CD8-positive, alpha-beta memory T cell (primary cell): ENCODE measurements at regions not wholly inside any gene's neighbourhood (a gene's known extent, or its start where the extent isn't known, plus 50 kb on each side); places are given as distances from the start of the nearest gene placed in this dataset.

Experiments
- CTCF ChIA-PET: fragments of 350-600 bp; sonication (Branson Sonifier 250); formaldehyde crosslinking; loops from one replicate; lab custom pipeline; 2021; ENCODE audit warnings: antibody characterized with exemption; lab: Charles Lee
- POLR2A ChIA-PET: fragments of 350-600 bp; sonication (Branson Sonifier 250); formaldehyde crosslinking; loops from one replicate; lab custom pipeline; 2021; ENCODE audit warnings: antibody characterized with exemption; lab: Charles Lee
- DNase-seq, 5 donors: peaks; one replicate each; pipeline versions ENCODE4 v3.0.0 to v3.0.0-alpha.2; 2020 to 2022; ENCODE audit warnings: mixed read lengths in 1 of 5
- H3K27ac ChIP-seq: one replicate; pipeline ENCODE4 v1.7.0; 2013; ENCODE audit warnings: low read depth, mild to moderate bottlenecking, low read length, moderate library complexity
- H3K27me3 ChIP-seq: 2 replicates; pipeline ENCODE4 v1.7.0; 2013; ENCODE audit warnings: low read length, mild to moderate bottlenecking; ENCODE audit not compliant: insufficient read depth, poor library complexity, severe bottlenecking
- H3K36me3 ChIP-seq: 2 replicates; pipeline ENCODE4 v1.7.0; 2013; ENCODE audit warnings: mild to moderate bottlenecking, low read length, moderate library complexity; ENCODE audit not compliant: insufficient read depth
- H3K4me1 ChIP-seq: 2 replicates; pipeline ENCODE4 v1.7.0; 2013; ENCODE audit warnings: mild to moderate bottlenecking, low read length, moderate library complexity; ENCODE audit not compliant: insufficient read depth
- H3K4me3 ChIP-seq: 2 replicates; pipeline ENCODE4 v1.7.0; 2013; ENCODE audit warnings: mild to moderate bottlenecking, low read length
- H3K9me3 ChIP-seq: 2 replicates; pipeline ENCODE4 v1.7.0; 2013; ENCODE audit warnings: mild to moderate bottlenecking, low read length
- H3K27ac Mint-ChIP-seq, 8 donors: one replicate each; pipeline ENCODE4 v1.8.0; 2020 to 2021; ENCODE audit warnings: mixed read lengths in 8 of 8, mild to moderate bottlenecking in 6 of 8, inconsistent platforms in 3 of 8, moderate library complexity in 3 of 8
- H3K27me3 Mint-ChIP-seq, 2 donors: one replicate each; pipeline ENCODE4 v1.8.0; 2020 to 2021; ENCODE audit warnings: mixed read lengths in 2 of 2, mild to moderate bottlenecking in 1 of 2, moderate library complexity in 1 of 2
- H3K36me3 Mint-ChIP-seq, 3 donors: one replicate each; pipeline ENCODE4 v1.8.0; 2020 to 2021; ENCODE audit warnings: mixed read lengths in 3 of 3, inconsistent platforms in 1 of 3, mild to moderate bottlenecking in 1 of 3
- H3K4me1 Mint-ChIP-seq, 3 donors: one replicate each; pipeline ENCODE4 v1.8.0; 2020 to 2021; ENCODE audit warnings: mixed read lengths in 3 of 3, inconsistent platforms in 1 of 3, mild to moderate bottlenecking in 1 of 3
- H3K4me3 Mint-ChIP-seq, 7 donors: one replicate each; pipeline ENCODE4 v1.8.0; 2020 to 2021; ENCODE audit warnings: mixed read lengths in 7 of 7, mild to moderate bottlenecking in 6 of 7, moderate library complexity in 4 of 7, inconsistent platforms in 2 of 7
- H3K9me3 Mint-ChIP-seq, 5 donors: one replicate each; pipeline ENCODE4 v1.8.0; 2020 to 2022; ENCODE audit warnings: mixed read lengths in 5 of 5, mild to moderate bottlenecking in 3 of 5, moderate library complexity in 2 of 5, inconsistent platforms in 1 of 5

GRCh38 chr2:120493231-120493630 lies 147.3 kb downstream of the INHBB start:
- H3K4me3 ChIP-seq = no peak overlapping the region
- H3K27me3 Mint-ChIP-seq = peaks cover 10 to 16% of the 10 kb centered on the region in 2 donors
- H3K4me3 Mint-ChIP-seq = no peak overlapping the region
- H3K36me3 ChIP-seq = no peaks in the 10 kb centered on the region
- H3K27me3 ChIP-seq = no peaks in the 10 kb centered on the region
- no peak overlapping the region for H3K27ac ChIP-seq
- H3K9me3 ChIP-seq = no peaks in the 10 kb centered on the region
- no peak for DNase-seq
- H3K36me3 Mint-ChIP-seq = no peaks in the 10 kb centered on the region
- POLR2A ChIA-PET = no interaction called here
- H3K27ac Mint-ChIP-seq = no peak overlapping the region
- CTCF ChIA-PET = no interaction called here
- no peaks in the 10 kb centered on the region for H3K9me3 Mint-ChIP-seq
- no peaks in the 10 kb centered on the region for H3K4me1 Mint-ChIP-seq
- H3K4me1 ChIP-seq = no peaks in the 10 kb centered on the region

- H3K27me3 Mint-ChIP-seq = peaks cover 9% of the 10 kb centered on the region in 2 donors
- H3K27ac Mint-ChIP-seq = no peak overlapping the region
- Histone ChIP-seq H3K4me1 (no peaks in the 10 kb centered on the region), H3K36me3 (no peaks in the 10 kb centered on the region), H3K27me3 (no peaks in the 10 kb centered on the region), H3K4me3 (no peak overlapping the region), H3K27ac (no peak overlapping the region), H3K9me3 (no peaks in the 10 kb centered on the region)
- DNase-seq = no peak
- H3K36me3 Mint-ChIP-seq = no peaks in the 10 kb centered on the region
- CTCF ChIA-PET = interaction anchor here (1.1 kb wide), 1 partner anchor 9 kb away, joined by 3 read pairs; no protein-coding TSS in a partner anchor
- H3K4me1 Mint-ChIP-seq = no peaks in the 10 kb centered on the region
- POLR2A ChIA-PET = no interaction called here
- H3K9me3 Mint-ChIP-seq = no peaks in the 10 kb centered on the region
- H3K4me3 Mint-ChIP-seq = peak overlapping the region in 1 of 7 donors; percentile 32
Measured at GRCh38 chr2:120494446-120494845, 148.5 kb downstream of the INHBB start.

- H3K27me3 ChIP-seq = no peaks in the 10 kb centered on the region
- DNase-seq = no peak
Measured at GRCh38 chr2:120495586-120495985, 149.7 kb downstream of the INHBB start.

GRCh38 chr2:120496235-120496634 lies 150.3 kb downstream of the INHBB start:
- H3K27me3 ChIP-seq = no peaks in the 10 kb centered on the region
- no peak for DNase-seq
- H3K27me3 Mint-ChIP-seq = peaks cover 7 to 9% of the 10 kb centered on the region in 2 donors
- H3K9me3 ChIP-seq = no peaks in the 10 kb centered on the region
- H3K4me3 Mint-ChIP-seq = no peak overlapping the region
- H3K9me3 Mint-ChIP-seq = no peaks in the 10 kb centered on the region
- H3K4me1 ChIP-seq = no peaks in the 10 kb centered on the region
- no peak overlapping the region for H3K27ac Mint-ChIP-seq
- H3K36me3 Mint-ChIP-seq = no peaks in the 10 kb centered on the region
- no peak overlapping the region for H3K4me3 ChIP-seq
- H3K36me3 ChIP-seq = no peaks in the 10 kb centered on the region
- no peak overlapping the region for H3K27ac ChIP-seq
- ChIA-PET CTCF (no interaction called here), POLR2A (no interaction called here)
- no peaks in the 10 kb centered on the region for H3K4me1 Mint-ChIP-seq

More at GRCh38 chr2:120495586-120495985, 149.7 kb downstream of the INHBB start:
- Histone ChIP-seq H3K36me3 (no peaks in the 10 kb centered on the region), H3K4me3 (no peak overlapping the region), H3K27ac (no peak overlapping the region), H3K4me1 (no peaks in the 10 kb centered on the region), H3K9me3 (no peaks in the 10 kb centered on the region)
- POLR2A ChIA-PET = no interaction called here
- Mint-ChIP-seq H3K36me3 (no peaks in the 10 kb centered on the region), H3K27ac (no peak overlapping the region), H3K4me1 (no peaks in the 10 kb centered on the region), H3K27me3 (peaks cover 7 to 13% of the 10 kb centered on the region in 2 donors), H3K9me3 (no peaks in the 10 kb centered on the region), H3K4me3 (no peak overlapping the region)
- CTCF ChIA-PET = no interaction called here

GRCh38 chr2:120496759-120497158 lies 150.8 kb downstream of the INHBB start:
- no peak overlapping the region for H3K27ac ChIP-seq
- ChIA-PET POLR2A (no interaction called here), CTCF (no interaction called here)
- Mint-ChIP-seq H3K9me3 (no peaks in the 10 kb centered on the region), H3K36me3 (no peaks in the 10 kb centered on the region), H3K27me3 (peaks cover 7% of the 10 kb centered on the region in 2 donors), H3K4me1 (no peaks in the 10 kb centered on the region), H3K4me3 (no peak overlapping the region), H3K27ac (no peak overlapping the region)
- H3K4me1 ChIP-seq = no peaks in the 10 kb centered on the region
- no peak overlapping the region for H3K4me3 ChIP-seq
- no peak for DNase-seq
- no peaks in the 10 kb centered on the region for H3K36me3 ChIP-seq
- no peaks in the 10 kb centered on the region for H3K9me3 ChIP-seq
- H3K27me3 ChIP-seq = no peaks in the 10 kb centered on the region

GRCh38 chr2:120497261-120497977 lies 151.5 kb downstream of the INHBB start:
- H3K27ac ChIP-seq = no peak overlapping the region
- no peaks in the 10 kb centered on the region for H3K36me3 ChIP-seq
- no peaks in the 10 kb centered on the region for H3K4me1 ChIP-seq
- H3K36me3 Mint-ChIP-seq = no peaks in the 10 kb centered on the region
- no peaks in the 10 kb centered on the region for H3K9me3 ChIP-seq
- H3K4me1 Mint-ChIP-seq = no peaks in the 10 kb centered on the region
- peaks cover 7% of the 10 kb centered on the region in 2 donors for H3K27me3 Mint-ChIP-seq
- no peak overlapping the region for H3K4me3 ChIP-seq
- ChIA-PET POLR2A (no interaction called here), CTCF (no interaction called here)
- H3K27me3 ChIP-seq = no peaks in the 10 kb centered on the region
- H3K9me3 Mint-ChIP-seq = no peaks in the 10 kb centered on the region
- no peak overlapping the region for H3K27ac Mint-ChIP-seq
- no peak for DNase-seq
- H3K4me3 Mint-ChIP-seq = no peak overlapping the region

GRCh38 chr2:120498121-120498520 lies 152.2 kb downstream of the INHBB start:
- ChIA-PET CTCF (no interaction called here), POLR2A (no interaction called here)
- no peaks in the 10 kb centered on the region for H3K9me3 ChIP-seq
- no peak overlapping the region for H3K4me3 ChIP-seq
- Mint-ChIP-seq H3K4me1 (no peaks in the 10 kb centered on the region), H3K27me3 (peaks cover 7% of the 10 kb centered on the region in 2 donors), H3K9me3 (no peaks in the 10 kb centered on the region), H3K36me3 (no peaks in the 10 kb centered on the region), H3K4me3 (no peak overlapping the region), H3K27ac (no peak overlapping the region)
- no peak overlapping the region for H3K27ac ChIP-seq
- H3K4me1 ChIP-seq = no peaks in the 10 kb centered on the region
- H3K36me3 ChIP-seq = no peaks in the 10 kb centered on the region
- no peak for DNase-seq
- no peaks in the 10 kb centered on the region for H3K27me3 ChIP-seq

- H3K9me3 ChIP-seq = no peaks in the 10 kb centered on the region
- ChIA-PET CTCF (no interaction called here), POLR2A (no interaction called here)
- DNase-seq = no peak
- no peaks in the 10 kb centered on the region for H3K36me3 Mint-ChIP-seq
- H3K36me3 ChIP-seq = no peaks in the 10 kb centered on the region
- H3K4me1 Mint-ChIP-seq = no peaks in the 10 kb centered on the region
- H3K27ac ChIP-seq = no peak overlapping the region
- no peaks in the 10 kb centered on the region for H3K4me1 ChIP-seq
- no peaks in the 10 kb centered on the region for H3K9me3 Mint-ChIP-seq
- H3K4me3 Mint-ChIP-seq = no peak overlapping the region
- no peaks in the 10 kb centered on the region for H3K27me3 ChIP-seq
- H3K27ac Mint-ChIP-seq = no peak overlapping the region
- no peak overlapping the region for H3K4me3 ChIP-seq
- peaks cover 7% of the 10 kb centered on the region in 2 donors for H3K27me3 Mint-ChIP-seq
Measured at GRCh38 chr2:120498576-120499394, 152.8 kb downstream of the INHBB start.
